GM19099 (cell line): ENCODE measurements at regions not wholly inside any gene's neighbourhood (a gene's known extent, or its start where the extent isn't known, plus 50 kb on each side); places are given as distances from the start of the nearest gene placed in this dataset.

ENCODE experiments used
- POLR2A ChIP-seq: IDR thresholded peaks from 3 replicates; pipeline ENCODE4 v1.6.1; 2011; ENCODE audit warnings: low read depth; ENCODE audit not compliant: insufficient read length; ENCODE audit errors: extremely low read depth

DNA sequence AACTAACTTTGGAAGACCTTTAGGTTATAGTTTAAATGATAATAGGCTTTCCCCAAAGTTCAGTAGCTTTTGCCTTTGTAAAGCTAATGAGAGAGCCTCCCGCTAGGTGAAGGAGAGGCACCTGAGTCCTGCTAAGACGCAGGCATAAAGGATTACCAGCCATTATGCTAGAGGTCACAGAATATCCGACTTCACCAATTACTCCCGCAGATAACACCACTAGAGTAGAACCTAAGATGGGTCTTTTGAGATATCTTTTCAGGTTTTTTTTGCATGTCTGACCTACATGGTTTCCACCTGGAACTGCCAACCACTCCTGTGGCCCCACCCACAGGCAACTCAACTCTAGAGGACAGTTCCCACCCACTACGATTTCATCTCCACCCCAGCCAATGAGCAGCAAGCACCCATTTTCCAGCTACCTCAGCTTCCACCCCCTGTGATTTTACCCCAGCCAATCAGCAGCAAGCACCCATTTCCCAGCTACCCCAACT, 314.3 kb downstream of the BRD1 start:
- TF ChIP-seq POLR2A = no peak

DNA sequence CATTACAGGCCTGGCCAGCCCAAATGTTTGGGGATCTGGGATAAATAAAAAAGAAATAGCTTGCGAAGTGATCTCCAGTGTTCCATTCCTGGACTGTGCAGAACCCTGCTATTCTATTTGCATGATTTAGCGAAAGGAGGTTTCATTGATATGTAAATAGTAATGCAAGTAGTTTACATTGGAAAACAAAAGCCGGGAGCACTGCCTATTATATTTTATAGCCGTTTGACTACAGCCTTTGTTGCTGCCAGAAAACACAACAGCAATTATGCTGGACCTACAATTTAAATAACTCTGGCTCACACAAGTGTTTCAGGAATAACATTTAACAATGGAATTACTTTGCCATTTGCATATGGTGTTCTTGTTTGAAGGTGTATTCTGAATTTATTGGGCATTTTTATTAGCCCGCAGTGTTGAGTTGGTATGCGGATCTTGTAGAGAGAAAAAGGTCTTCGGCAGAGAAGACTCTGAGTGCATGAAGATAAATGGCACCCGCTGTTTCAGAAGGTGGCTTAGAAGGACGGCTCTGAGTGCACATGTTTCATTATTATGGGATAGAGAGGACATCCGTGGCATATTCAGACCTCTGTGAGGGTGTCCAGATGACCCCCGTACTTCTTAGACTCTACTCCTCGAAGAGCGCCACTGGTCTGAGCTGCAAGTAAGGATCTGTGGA, 315.0 kb downstream of the BRD1 start:
- TF ChIP-seq POLR2A = no peak

DNA sequence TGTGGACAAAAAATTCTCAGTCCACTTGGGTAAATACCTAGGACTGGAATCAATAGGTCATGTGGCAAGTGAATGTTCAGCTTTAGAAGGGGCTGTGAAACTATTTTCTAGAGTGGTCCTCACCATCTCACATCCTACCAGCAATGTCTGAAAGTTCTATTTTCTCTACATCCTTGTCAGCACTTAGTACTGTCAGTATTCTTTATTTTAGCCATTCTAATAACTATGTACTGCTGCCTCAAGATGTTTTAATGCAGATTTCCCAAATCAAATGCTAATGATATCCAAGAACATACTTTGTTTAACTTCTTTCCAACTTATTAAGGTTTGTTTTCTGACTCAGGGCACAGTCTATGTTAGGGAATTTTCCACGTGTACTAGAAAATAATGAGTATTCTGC, 317.0 kb downstream of the BRD1 start:
- TF ChIP-seq POLR2A = no peak

DNA sequence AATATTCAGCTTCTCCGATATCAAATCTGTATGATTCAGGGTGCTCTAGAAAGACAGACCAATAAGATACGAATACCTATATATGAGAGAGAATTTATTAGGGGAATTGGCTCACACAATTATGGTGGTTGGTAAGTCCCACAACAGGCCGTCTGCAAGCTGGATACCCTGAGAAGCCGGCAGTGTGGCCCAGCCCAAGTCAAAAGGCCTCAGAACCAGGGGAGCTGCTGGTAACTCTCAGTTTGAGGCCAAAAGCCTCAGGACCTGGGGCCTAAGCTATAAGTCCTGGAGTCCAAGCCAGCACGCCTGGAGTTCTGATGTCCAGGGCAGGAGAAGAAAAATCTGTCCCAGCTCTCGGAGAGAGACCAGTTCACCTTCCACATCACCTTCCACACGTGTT, 318.7 kb downstream of the BRD1 start:
- TF ChIP-seq POLR2A = no peak

DNA sequence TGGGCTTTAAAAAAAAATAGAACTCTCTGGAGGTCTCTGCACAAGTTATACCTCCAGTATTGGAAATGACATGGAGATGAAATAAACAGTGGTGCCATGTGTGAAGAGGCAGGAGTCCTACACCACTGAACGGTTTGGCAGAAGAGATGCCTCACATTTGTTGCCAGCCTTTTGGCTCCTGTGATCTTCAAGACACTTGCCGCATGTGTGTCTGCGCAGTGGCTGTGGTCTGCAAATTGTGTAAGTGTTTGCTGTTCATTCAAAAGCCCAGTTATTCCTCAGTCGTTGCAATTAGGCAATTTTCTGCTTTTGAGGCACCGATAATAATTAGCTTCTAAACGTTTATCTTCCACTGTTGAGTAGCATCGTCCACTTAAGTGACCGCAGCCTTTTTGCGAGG, 319.1 kb downstream of the BRD1 start:
- TF ChIP-seq POLR2A = no peak

DNA sequence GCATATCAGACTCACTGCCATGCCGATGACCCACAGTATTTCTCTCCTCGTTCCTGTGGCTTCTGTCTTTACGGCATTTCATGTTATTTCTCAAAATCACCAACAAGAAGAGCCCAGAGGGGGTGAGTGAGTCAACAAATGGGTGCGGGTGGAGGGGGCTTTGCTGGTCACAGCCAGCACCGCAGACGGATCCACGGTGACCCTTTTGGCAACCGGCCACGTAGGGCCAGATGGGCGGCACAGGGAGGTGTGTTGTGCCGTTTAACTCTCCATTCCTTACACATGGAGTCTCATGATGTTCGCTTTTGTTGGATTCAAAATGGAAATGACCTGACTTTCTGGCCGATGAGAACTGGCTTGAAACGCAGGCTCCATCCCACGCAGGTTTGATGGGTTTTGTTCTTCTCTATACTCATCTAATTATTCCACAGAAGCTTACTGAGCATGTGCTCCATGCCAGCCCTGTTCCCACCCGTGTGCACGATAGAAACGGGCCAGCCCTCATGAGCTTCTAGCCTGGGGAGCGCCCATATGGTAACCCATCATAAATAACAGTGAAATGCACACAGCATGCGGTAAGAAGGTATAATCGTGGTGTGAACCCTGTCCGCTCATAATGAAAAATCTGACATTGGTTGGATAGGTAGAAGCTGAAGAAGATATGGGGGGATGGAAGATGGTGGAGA, 319.9 kb downstream of the BRD1 start:
- no peak for TF ChIP-seq POLR2A

DNA sequence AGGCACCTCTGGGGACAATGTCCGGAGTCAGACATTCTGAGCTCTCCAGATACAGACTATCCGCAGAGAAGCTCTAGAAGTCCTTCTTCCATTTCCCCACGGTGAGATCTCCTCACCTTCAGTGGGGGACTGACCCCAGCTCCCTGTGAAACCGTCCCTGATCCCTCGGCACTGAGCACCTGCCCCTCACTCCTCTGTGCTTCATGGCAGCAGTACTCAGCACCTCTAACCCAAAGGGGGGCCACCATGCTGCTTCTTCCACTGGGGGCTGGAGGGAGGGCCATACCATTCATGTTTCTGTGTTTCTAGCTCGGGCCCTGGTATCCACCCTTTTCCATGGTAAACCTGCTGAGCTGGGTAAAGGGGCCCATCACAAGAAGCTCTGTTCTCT, 321.7 kb downstream of the BRD1 start:
- no peak for TF ChIP-seq POLR2A

DNA sequence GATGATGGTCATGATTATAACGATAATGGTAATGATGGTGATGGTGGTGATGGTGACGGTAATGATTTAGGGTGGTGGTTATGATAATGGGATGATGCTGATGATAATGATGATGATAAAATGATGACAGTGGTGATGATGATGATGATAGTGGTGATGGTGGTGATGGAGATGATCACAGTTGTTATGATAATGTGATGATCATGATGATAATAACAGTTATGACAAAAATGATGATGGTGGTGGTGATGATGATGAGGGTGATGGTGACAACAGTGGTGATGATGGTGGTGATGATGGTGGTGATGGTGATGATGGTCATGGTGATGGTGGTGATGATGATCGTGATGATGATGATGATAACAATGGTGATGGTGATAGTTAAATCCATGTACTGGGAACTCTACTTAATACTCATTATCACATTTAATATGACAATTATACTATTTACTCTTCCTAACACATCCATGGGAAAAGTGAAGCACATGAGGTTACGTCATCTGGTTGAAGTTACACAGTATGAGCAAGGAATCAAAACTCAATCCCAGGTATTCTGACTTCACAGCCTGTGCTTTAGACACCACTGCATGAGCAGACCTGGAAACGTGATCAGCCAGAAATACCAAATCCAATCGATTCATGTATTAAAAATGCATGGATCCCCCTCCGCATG, 322.2 kb downstream of the BRD1 start:
- no peak for TF ChIP-seq POLR2A

DNA sequence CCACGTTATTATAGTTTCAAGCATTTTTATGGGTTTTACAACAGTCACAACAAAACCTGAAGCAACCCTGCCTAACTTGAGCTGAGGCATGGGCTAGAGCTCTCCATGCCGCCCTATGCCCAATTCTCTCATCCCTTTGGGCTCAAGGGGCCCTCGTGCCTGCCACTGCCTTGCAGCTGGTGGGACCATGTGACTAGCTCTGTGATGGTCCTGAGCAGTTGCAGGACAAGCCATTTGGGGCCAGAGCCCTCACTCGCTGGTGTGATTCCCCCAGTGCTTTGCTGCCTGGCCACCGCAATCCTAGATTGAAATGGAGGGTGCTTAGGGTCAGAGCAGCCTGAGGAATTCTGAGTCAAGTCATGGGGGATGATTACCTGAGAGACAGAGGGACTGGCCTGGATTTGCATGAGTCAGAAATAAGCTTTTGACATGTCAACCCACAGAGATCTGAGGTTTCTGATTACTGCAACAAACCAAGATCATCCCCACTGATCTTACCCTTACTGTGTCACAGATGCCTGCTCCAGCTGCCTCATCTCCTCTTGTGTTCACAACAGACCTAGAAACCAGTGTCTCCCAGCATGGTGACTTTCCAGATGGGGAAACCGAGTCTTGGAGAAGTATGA, 323.7 kb downstream of the BRD1 start:
- TF ChIP-seq POLR2A = no peak

DNA sequence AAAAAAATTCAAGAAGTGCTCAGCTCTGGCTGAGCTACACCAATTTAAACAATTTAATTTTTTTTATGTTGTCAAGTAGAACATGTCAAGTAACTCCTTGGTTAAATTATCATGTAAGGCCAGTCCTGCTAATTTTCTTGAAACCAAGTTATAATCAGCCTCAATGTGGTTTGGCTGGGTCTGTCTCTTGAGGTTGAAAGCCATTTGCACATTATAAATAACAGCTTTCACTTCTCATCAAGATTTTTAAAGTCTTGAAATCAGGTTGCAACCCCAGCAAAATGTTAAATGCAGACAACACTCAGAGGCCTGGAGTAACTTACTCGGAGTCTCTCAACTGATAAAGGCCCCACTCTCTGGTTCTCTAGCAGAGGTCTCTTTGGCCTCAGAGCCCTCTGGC, 324.4 kb downstream of the BRD1 start:
- TF ChIP-seq POLR2A = no peak

DNA sequence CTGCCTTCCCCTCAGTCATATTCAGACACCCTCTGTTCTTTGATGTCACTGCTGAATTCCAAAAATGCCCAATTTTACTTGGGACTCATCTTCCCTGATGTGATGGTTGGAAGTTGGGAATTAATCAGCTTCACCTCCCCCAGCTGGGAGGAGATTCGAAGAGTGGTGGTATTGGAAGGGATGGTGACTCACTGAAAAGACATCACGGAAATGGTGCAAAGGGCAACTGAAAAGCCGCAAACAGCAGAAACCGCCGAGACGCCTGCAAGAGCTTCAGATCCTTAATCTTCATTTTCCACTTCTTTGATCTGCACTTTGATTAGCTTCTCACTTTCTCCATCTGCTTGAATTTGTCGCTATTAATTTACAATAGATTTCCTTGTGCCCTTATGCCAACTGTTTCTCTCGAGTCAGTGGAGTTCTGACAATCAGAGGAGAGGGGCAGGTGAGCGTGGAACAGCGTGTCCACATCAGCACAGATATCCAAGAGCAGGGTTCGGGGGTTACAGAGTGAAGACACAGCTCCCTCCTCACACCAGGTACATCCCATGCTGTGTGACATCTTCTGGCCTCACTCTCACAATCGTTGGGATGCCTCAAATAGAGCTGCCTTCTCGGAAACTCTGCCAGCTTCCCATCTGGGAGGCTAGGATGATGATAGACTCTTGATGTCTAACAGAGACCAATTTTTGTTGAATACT, 325.4 kb downstream of the BRD1 start:
- no peak for TF ChIP-seq POLR2A

DNA sequence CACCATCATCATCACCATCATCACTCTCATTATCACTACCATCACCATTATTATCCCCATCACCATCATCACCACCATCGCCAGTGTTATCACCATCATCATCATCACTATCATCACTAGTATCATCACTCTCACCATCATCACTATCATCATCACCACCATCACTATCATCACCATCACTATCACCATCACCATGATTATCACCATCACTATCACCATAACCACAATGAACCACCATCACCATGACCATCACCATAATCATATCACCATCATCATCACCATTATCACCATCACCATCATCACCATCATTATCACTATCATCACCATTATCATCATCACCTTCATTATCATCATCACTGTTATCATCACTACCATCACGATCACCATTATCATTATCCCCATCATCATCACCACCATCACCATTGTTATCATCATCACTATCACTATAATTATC, 326.7 kb downstream of the BRD1 start:
- TF ChIP-seq POLR2A = no peak

DNA sequence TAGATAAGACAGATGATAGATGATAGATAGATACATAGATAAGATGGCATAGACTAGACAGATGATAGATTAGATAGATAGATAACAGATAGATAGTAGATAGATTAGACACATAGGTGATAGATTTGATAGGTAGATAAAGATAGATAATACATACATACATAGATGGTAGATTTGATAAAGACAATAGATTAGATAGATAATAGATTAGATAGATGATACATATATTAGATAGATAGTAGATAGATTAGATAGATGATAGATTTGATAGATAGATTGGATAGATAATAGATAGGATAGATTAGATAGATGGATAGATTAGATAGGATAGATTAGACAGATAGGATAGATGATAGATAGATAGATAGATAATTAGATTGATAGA, 327.6 kb downstream of the BRD1 start:
- TF ChIP-seq POLR2A = no peak

DNA sequence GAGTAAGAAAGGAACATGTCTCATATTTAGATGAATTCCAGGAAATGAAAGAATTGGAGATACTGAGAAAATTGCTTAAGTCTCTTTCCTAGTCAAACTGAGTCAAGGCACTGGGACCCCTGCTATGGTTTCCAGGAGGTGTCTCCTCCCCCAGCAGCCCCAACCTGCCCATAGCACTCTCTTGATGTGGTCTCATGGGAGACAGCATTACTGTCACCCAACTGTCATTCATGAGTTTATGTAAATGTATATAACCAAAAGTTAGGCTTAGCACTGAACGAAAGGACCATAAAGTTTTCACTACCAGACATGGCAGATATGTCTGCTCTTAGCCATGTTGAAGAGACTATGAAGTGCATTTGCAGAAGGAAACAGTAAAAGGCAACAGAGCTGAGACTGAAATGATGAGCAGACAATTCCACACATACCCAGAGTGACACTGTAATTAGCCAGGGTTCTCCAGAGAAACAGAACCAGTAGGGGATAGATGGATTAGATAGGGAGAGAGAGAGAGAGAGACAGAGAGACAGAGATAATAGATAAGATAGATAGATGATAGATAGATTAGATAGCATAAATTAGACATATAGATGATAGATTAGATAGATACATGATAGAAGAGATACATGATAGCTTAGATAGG, 328.1 kb downstream of the BRD1 start:
- TF ChIP-seq POLR2A = no peak
